ENCODE measurements at regions not wholly inside any gene's neighbourhood (a gene's known extent, or its start where the extent isn't known, plus 50 kb on each side); places are given as distances from the start of the nearest gene placed in this dataset.

- no peak overlapping the region; the same call in 1 of the 2 replicates for H2AFZ ChIP-seq (ENCODE audit: low read length)
- H3F3A ChIP-seq (ENCODE audit: low read depth), result no peaks in the 10 kb centered on the region
- no peaks in the 10 kb centered on the region; the same call in 1 of the 2 replicates for H3K9me3 ChIP-seq (ENCODE audit: insufficient read depth, low read depth, low read length)
- H4K20me1 ChIP-seq (ENCODE audit: insufficient read depth, low read length, poor library complexity, severe bottlenecking), result no peaks in the 10 kb centered on the region
- TF ChIP-seq EZH2phosphoT487 (IDR thresholded peaks at IDR 0.05; ENCODE audit: borderline replicate concordance) (no peak), CTCF (conservative IDR thresholded peaks at IDR 0.05; ENCODE audit: low read length) (no peak)
- no peak overlapping the region for H3K4me3 ChIP-seq (ENCODE audit: low read length, poor library complexity, severe bottlenecking)
- no peaks in the 10 kb centered on the region for H3K36me3 ChIP-seq (ENCODE audit: insufficient read depth, low read length)
- H3K9me2 ChIP-seq (replicated peaks; ENCODE audit: low read depth, low read length), result no peaks in the 10 kb centered on the region
- no peaks in the 10 kb centered on the region for H3K79me2 ChIP-seq (ENCODE audit: insufficient read depth, low read length)
- no peaks in the 10 kb centered on the region for H3K27me3 ChIP-seq (ENCODE audit: insufficient read depth, low read length, poor library complexity, severe bottlenecking)
- no peak overlapping the region for H3K4me2 ChIP-seq (ENCODE audit: low read depth, low read length, poor library complexity, severe bottlenecking)
- no peak overlapping the region for H3K9ac ChIP-seq (ENCODE audit: low read depth, low read length, poor library complexity, severe bottlenecking)
- no peaks in the 10 kb centered on the region for H3K4me1 ChIP-seq (ENCODE audit: insufficient read depth, low read length, poor library complexity, severe bottlenecking)
Observed at GRCh38 chr1:59218521-59219236, 78.2 kb upstream of the FGGY start.

GRCh38 chr1:59219916-59220315 lies 77.0 kb upstream of the FGGY start:
- Histone ChIP-seq H4K20me1 (ENCODE audit: insufficient read depth, low read length, poor library complexity, severe bottlenecking) (no peaks in the 10 kb centered on the region), H3K27me3 (ENCODE audit: insufficient read depth, low read length, poor library complexity, severe bottlenecking) (no peaks in the 10 kb centered on the region), H3K4me1 (ENCODE audit: insufficient read depth, low read length, poor library complexity, severe bottlenecking) (no peaks in the 10 kb centered on the region), H3K9me3 (ENCODE audit: insufficient read depth, low read depth, low read length) (no peaks in the 10 kb centered on the region; the same call in 1 of the 2 replicates), H3K4me3 (ENCODE audit: low read length, poor library complexity, severe bottlenecking) (no peak overlapping the region), H3K4me2 (ENCODE audit: low read depth, low read length, poor library complexity, severe bottlenecking) (no peak overlapping the region), H3K79me2 (ENCODE audit: insufficient read depth, low read length) (no peaks in the 10 kb centered on the region), H3K9ac (ENCODE audit: low read depth, low read length, poor library complexity, severe bottlenecking) (no peak overlapping the region), H3K36me3 (ENCODE audit: insufficient read depth, low read length) (no peaks in the 10 kb centered on the region), H3F3A (ENCODE audit: low read depth) (no peaks in the 10 kb centered on the region), H2AFZ (ENCODE audit: low read length) (no peak overlapping the region), H3K9me2 (replicated peaks; ENCODE audit: low read depth, low read length) (no peaks in the 10 kb centered on the region)
- no peak for TF ChIP-seq EZH2phosphoT487 (IDR thresholded peaks at IDR 0.05; ENCODE audit: borderline replicate concordance)
- no peak for TF ChIP-seq CTCF (conservative IDR thresholded peaks at IDR 0.05; ENCODE audit: low read length)

GRCh38 chr1:59220356-59220755 lies 76.5 kb upstream of the FGGY start:
- no peak overlapping the region for H3K9ac ChIP-seq (ENCODE audit: low read depth, low read length, poor library complexity, severe bottlenecking)
- H4K20me1 ChIP-seq (ENCODE audit: insufficient read depth, low read length, poor library complexity, severe bottlenecking), result no peaks in the 10 kb centered on the region
- no peaks in the 10 kb centered on the region for H3K27me3 ChIP-seq (ENCODE audit: insufficient read depth, low read length, poor library complexity, severe bottlenecking)
- H3K9me2 ChIP-seq (replicated peaks; ENCODE audit: low read depth, low read length), result no peaks in the 10 kb centered on the region
- no peak overlapping the region for H2AFZ ChIP-seq (ENCODE audit: low read length)
- no peaks in the 10 kb centered on the region for H3K4me1 ChIP-seq (ENCODE audit: insufficient read depth, low read length, poor library complexity, severe bottlenecking)
- no peaks in the 10 kb centered on the region for H3F3A ChIP-seq (ENCODE audit: low read depth)
- H3K79me2 ChIP-seq (ENCODE audit: insufficient read depth, low read length), result no peaks in the 10 kb centered on the region
- H3K4me2 ChIP-seq (ENCODE audit: low read depth, low read length, poor library complexity, severe bottlenecking), result no peak overlapping the region
- no peak for TF ChIP-seq EZH2phosphoT487 (IDR thresholded peaks at IDR 0.05; ENCODE audit: borderline replicate concordance)
- TF ChIP-seq CTCF (conservative IDR thresholded peaks at IDR 0.05; ENCODE audit: low read length), result no peak
- H3K4me3 ChIP-seq (ENCODE audit: low read length, poor library complexity, severe bottlenecking), result no peak overlapping the region
- no peaks in the 10 kb centered on the region for H3K36me3 ChIP-seq (ENCODE audit: insufficient read depth, low read length)
- no peaks in the 10 kb centered on the region; the same call in 1 of the 2 replicates for H3K9me3 ChIP-seq (ENCODE audit: insufficient read depth, low read depth, low read length)

Measured in Loucy (cell line).